Motor neuron (in vitro differentiated cells): ENCODE measurements at regions not wholly inside any gene's neighbourhood (a gene's known extent, or its start where the extent isn't known, plus 50 kb on each side); places are given as distances from the start of the nearest gene placed in this dataset.

Experiments used
- ATAC-seq, 8 experiments: fragments of 200-7000 bp; cut with Tn5 transposase; replicated peaks in 6 of 8; 2 replicates each; pipeline ENCODE4 v1.8.0; 2021; ENCODE audit warnings: mild to moderate bottlenecking in 8 of 8, moderate library complexity in 8 of 8
- H3K27ac ChIP-seq, 2 donors: fragments of 250-450 bp; sonication (Bioruptor Pico); 2 replicates each; pipeline ENCODE4 v1.9.0; 2021; ENCODE audit warnings: antibody characterized with exemption in 2 of 2, mild to moderate bottlenecking in 2 of 2, moderate library complexity in 1 of 2
- H3K4me1 ChIP-seq, 2 donors: fragments of 250-450 bp; sonication (Bioruptor Pico); replicated peaks in 1 of 2; 2 replicates each; pipeline ENCODE4 v1.6.1; 2021; ENCODE audit warnings: antibody characterized with exemption in 2 of 2, mild to moderate bottlenecking in 2 of 2, moderate library complexity in 1 of 2
- H3K4me3 ChIP-seq, 5 donors: fragments of 250-450 bp; sonication (Bioruptor Pico); 2 replicates each; pipeline ENCODE4 v1.9.0; 2021; ENCODE audit warnings: antibody characterized with exemption in 5 of 5, mild to moderate bottlenecking in 5 of 5, moderate library complexity in 4 of 5
- WGBS, 10 experiments: fragments of 450-650 bp; shearing (Covaris generic); methylation state at CpG; one replicate each; pipeline ENCODE4 v1.0.0; 2022; 5-methylcytosine and 5-hydroxymethylcytosine counted together
- in situ Hi-C, 9 experiments: fragments of 400-800 bp; cut with MboI; loops; one replicate each; pipeline ENCODE4 v1.15.0; 2021; ENCODE audit warnings: low sequenced_read_pairs in 9 of 9, low pct_unique_long_range_greater_than_20kb in 2 of 9; ENCODE audit not compliant: unreplicated experiment in 9 of 9

GRCh38 chr13:34637636-34638035, 304.4 kb upstream of the NBEA start:
- Histone ChIP-seq H3K4me3 (no peak overlapping the region), H3K27ac (no peak overlapping the region), H3K4me1 (peaks cover 11 to 18% of the 10 kb centered on the region in 2 donors)
- 19 to 100% (median 98%) methylated on average over 1 to 2 of the region's 2 CpGs for WGBS, 10 experiments
- in situ Hi-C loops: no loop called here
- ATAC-seq: no peak

GRCh38 chr13:34638897-34639296, 303.2 kb upstream of the NBEA start:
- WGBS, 10 experiments: 59 to 100% (median 79%) methylated on average over 1 to 2 of the region's 2 CpGs; no CpG with 5 or more reads in 2 of the 10 experiments
- ATAC-seq: no peak
- in situ Hi-C loops: no loop called here

GRCh38 chr13:34640179-34640992, 301.7 kb upstream of the NBEA start:
- in situ Hi-C loops: no loop called here
- WGBS, 10 experiments: 40 to 98% (median 67%) methylated on average over 1 to 8 of the region's 9 CpGs; no CpG with 5 or more reads in 1 of the 10 experiments
- H3K4me3 ChIP-seq: no peak overlapping the region
- H3K27ac ChIP-seq: peak overlapping the region in 1 of 2 donors; percentile 52
- ATAC-seq: peak in 3 of 8 experiments; percentile 32 to 53 (median 41)
- peaks cover 11 to 18% of the 10 kb centered on the region in 2 donors for H3K4me1 ChIP-seq

More at GRCh38 chr13:34638897-34639296, 303.2 kb upstream of the NBEA start:
- no peak overlapping the region for H3K4me3 ChIP-seq
- no peak overlapping the region for H3K27ac ChIP-seq
- peaks cover 11 to 18% of the 10 kb centered on the region in 2 donors for H3K4me1 ChIP-seq

GRCh38 chr13:34640993-34641330, 301.1 kb upstream of the NBEA start:
- Histone ChIP-seq H3K4me1 (peaks cover 11 to 18% of the 10 kb centered on the region in 2 donors), H3K27ac (no peak overlapping the region), H3K4me3 (no peak overlapping the region)
- WGBS, 10 experiments: 17 to 100% (median 93%) methylated on average over 1 to 4 of the region's 4 CpGs; no CpG with 5 or more reads in 2 of the 10 experiments
- ATAC-seq: no peak
- in situ Hi-C loops: no loop called here

- Histone ChIP-seq H3K4me3 (no peak overlapping the region), H3K4me1 (no peaks in the 10 kb centered on the region), H3K27ac (no peak overlapping the region)
- WGBS, 10 experiments: 17 to 100% (median 83%) methylated on average over 1 of the region's 1 CpG; no CpG with 5 or more reads in 3 of the 10 experiments
- ATAC-seq: no peak
- in situ Hi-C loops: no loop called here
These were observed 294.5 kb upstream of the NBEA start for GRCh38 chr13:34647379-34648150.

- 0 to 63% (median 50%) methylated on average over 1 of the region's 1 CpG; no CpG with 5 or more reads in 6 of the 10 experiments for WGBS, 10 experiments
- Histone ChIP-seq H3K4me3 (no peak overlapping the region), H3K4me1 (no peaks in the 10 kb centered on the region), H3K27ac (no peak overlapping the region)
- in situ Hi-C loops: no loop called here
- ATAC-seq: no peak
These were observed 287.9 kb upstream of the NBEA start for GRCh38 chr13:34654203-34654602.

GRCh38 chr13:34654647-34655046, 287.4 kb upstream of the NBEA start:
- 0 to 100% (median 59%) methylated on average over 1 to 6 of the region's 6 CpGs; no CpG with 5 or more reads in 1 of the 10 experiments for WGBS, 10 experiments
- ATAC-seq: no peak
- Histone ChIP-seq H3K4me3 (no peak overlapping the region), H3K27ac (no peak overlapping the region), H3K4me1 (no peaks in the 10 kb centered on the region)
- in situ Hi-C loops: no loop called here

- H3K4me3 ChIP-seq: no peak overlapping the region
- in situ Hi-C loops: no loop called here
- H3K4me1 ChIP-seq: no peaks in the 10 kb centered on the region
- ATAC-seq: no peak
- no peak overlapping the region for H3K27ac ChIP-seq
These were observed 286.5 kb upstream of the NBEA start for GRCh38 chr13:34655554-34655953.

GRCh38 chr13:34657716-34658115, 284.4 kb upstream of the NBEA start:
- no peak for ATAC-seq
- 14 to 100% (median 81%) methylated on average over 1 of the region's 1 CpG; no CpG with 5 or more reads in 4 of the 10 experiments for WGBS, 10 experiments
- no peak overlapping the region for H3K27ac ChIP-seq
- no peak overlapping the region for H3K4me3 ChIP-seq
- in situ Hi-C loops: no loop called here
- no peaks in the 10 kb centered on the region for H3K4me1 ChIP-seq

GRCh38 chr13:34667286-34668218, 274.5 kb upstream of the NBEA start:
- no peak for ATAC-seq
- in situ Hi-C loops: no loop called here
- Histone ChIP-seq H3K27ac (no peak overlapping the region), H3K4me1 (peaks cover 0 to 5% of the 10 kb centered on the region in 2 donors), H3K4me3 (no peak overlapping the region)
- WGBS, 10 experiments: 58 to 100% (median 89%) methylated on average over 1 to 11 of the region's 11 CpGs

GRCh38 chr13:34671137-34671536, 270.9 kb upstream of the NBEA start:
- in situ Hi-C loops: no loop called here
- no peak for ATAC-seq
- Histone ChIP-seq H3K4me3 (no peak overlapping the region), H3K27ac (no peak overlapping the region), H3K4me1 (peaks cover 0 to 5% of the 10 kb centered on the region in 2 donors)

GRCh38 chr13:34672631-34673030, 269.4 kb upstream of the NBEA start:
- Histone ChIP-seq H3K4me3 (no peak overlapping the region), H3K4me1 (peaks cover 0 to 4% of the 10 kb centered on the region in 2 donors), H3K27ac (no peak overlapping the region)
- in situ Hi-C loops: no loop called here
- ATAC-seq: peak in 2 of 8 experiments; percentile 94 to 98
- 0 to 100% (median 33%) methylated on average over 1 to 3 of the region's 3 CpGs; no CpG with 5 or more reads in 1 of the 10 experiments for WGBS, 10 experiments

- ATAC-seq: no peak
- no peaks in the 10 kb centered on the region for H3K4me1 ChIP-seq
- WGBS, 10 experiments: 0 to 100% (median 44%) methylated on average over 1 to 2 of the region's 2 CpGs; no CpG with 5 or more reads in 2 of the 10 experiments
- no peak overlapping the region for H3K27ac ChIP-seq
- in situ Hi-C loops: no loop called here
- H3K4me3 ChIP-seq: no peak overlapping the region
These were observed 266.4 kb upstream of the NBEA start for GRCh38 chr13:34675626-34676025.
